PC-9 (cell line): ENCODE measurements at regions not wholly inside any gene's neighbourhood (a gene's known extent, or its start where the extent isn't known, plus 50 kb on each side); places are given as distances from the start of the nearest gene placed in this dataset.
"Not testable (repeated sequence)": the region's sequence is repeated elsewhere in the genome, so short reads cannot be mapped to it uniquely, and the experiment has no call there.

Experiments
- EZH2 ChIP-seq: fragments of 200-600 bp; sonication (generic); IDR thresholded peaks from 2 replicates; pipeline ENCODE4 v1.8.0; 2017; ENCODE audit warnings: antibody characterized with exemption, low read depth
- TF ChIP-seq, protein P1 (sequence below): fragments of 200-600 bp; sonication (generic); conservative IDR thresholded peaks from 2 replicates; pipeline ENCODE4 v1.6.1; 2017; ENCODE audit warnings: mixed run types, antibody characterized with exemption, mild to moderate bottlenecking, moderate library complexity

DNA sequence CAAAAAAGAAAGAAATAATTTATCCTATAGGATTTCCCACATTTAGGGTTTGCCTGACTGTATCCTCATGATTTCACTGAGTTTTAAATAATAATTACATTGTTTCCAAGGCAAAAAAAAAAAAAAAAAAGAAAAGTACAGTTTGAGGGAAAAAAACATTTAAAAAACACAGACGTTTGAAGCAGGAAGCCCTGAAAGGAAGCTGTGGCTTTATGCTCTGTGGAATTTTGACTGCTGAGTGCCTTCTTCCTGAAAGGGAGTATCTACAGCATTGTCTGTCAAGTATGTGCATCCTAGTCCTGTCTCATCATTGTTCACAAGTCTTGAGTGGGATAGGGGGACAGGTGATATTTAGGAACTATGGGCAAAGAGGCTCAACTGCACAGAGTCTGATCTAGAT is 493.3 kb downstream of the RPIA start:
- TF ChIP-seq, protein P1, sequence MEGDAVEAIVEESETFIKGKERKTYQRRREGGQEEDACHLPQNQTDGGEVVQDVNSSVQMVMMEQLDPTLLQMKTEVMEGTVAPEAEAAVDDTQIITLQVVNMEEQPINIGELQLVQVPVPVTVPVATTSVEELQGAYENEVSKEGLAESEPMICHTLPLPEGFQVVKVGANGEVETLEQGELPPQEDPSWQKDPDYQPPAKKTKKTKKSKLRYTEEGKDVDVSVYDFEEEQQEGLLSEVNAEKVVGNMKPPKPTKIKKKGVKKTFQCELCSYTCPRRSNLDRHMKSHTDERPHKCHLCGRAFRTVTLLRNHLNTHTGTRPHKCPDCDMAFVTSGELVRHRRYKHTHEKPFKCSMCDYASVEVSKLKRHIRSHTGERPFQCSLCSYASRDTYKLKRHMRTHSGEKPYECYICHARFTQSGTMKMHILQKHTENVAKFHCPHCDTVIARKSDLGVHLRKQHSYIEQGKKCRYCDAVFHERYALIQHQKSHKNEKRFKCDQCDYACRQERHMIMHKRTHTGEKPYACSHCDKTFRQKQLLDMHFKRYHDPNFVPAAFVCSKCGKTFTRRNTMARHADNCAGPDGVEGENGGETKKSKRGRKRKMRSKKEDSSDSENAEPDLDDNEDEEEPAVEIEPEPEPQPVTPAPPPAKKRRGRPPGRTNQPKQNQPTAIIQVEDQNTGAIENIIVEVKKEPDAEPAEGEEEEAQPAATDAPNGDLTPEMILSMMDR: not testable (repeated sequence)
- not testable (repeated sequence) for TF ChIP-seq EZH2
